ENCODE measurements at regions not wholly inside any gene's neighbourhood (a gene's known extent, or its start where the extent isn't known, plus 50 kb on each side); places are given as distances from the start of the nearest gene placed in this dataset.

DNA sequence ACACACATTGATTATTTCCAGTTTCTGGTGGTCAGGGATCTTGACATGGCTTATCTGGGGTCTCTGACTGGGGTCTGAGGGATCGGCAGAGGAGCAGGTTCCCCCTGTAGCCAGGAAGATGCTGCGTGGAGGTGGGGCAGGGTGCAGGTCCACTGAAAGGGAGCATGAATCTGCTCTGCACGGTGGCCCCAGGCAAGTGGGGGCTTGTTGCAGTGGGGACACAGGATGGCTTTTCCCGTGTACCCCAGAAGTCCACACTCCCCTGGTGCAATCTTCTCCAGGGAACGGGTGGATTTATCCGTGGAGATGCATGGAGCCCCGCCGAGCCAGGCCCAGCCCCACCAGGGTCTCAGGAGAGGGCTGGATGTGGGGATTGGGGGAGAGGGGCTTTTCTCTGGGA is 210.4 kb upstream of the C14orf180 start:
- TF ChIP-seq CTCF (conservative IDR thresholded peaks at IDR 0.05; ENCODE audit: low read depth, low read length) (no peak), EZH2 (IDR thresholded peaks at IDR 0.05; ENCODE audit: borderline replicate concordance, low read depth, low read length, poor library complexity, severe bottlenecking) (no peak)
